AG04449 (cell line): ENCODE measurements at regions not wholly inside any gene's neighbourhood (a gene's known extent, or its start where the extent isn't known, plus 50 kb on each side); places are given as distances from the start of the nearest gene placed in this dataset.

Experiments
- CTCF ChIA-PET: fragments of 350-600 bp; formaldehyde crosslinking; extraction: SDS; loops from one replicate; lab custom pipeline; 2021; ENCODE audit warnings: antibody characterized with exemption; lab: Yijun Ruan, JAX
- POLR2A ChIA-PET: fragments of 400-600, 350-600 bp; formaldehyde crosslinking; extraction: SDS; loops from one replicate; lab custom pipeline; 2020; ENCODE audit warnings: antibody characterized with exemption, inconsistent platforms; lab: Yijun Ruan, JAX
- DNase-seq: peaks from one replicate; pipeline ENCODE4 v3.0.0-alpha.2; 2010; ENCODE audit warnings: low read depth, low spot score
- H3K4me3 ChIP-seq: 2 replicates; pipeline ENCODE4 v1.5.1; 2011; ENCODE audit warnings: low read depth, mild to moderate bottlenecking, control low read depth, low read length
- CTCF ChIP-seq: IDR thresholded peaks from one replicate; pipeline ENCODE4 v1.5.1; 2011; ENCODE audit warnings: mild to moderate bottlenecking, moderate library complexity, low read length, control low read depth, inconsistent platforms; ENCODE audit not compliant: insufficient read depth; ENCODE audit errors: missing control alignments

GRCh38 chr6:100289285-100289684 lies 175.4 kb downstream of the SIM1 start:
- ChIA-PET CTCF (interaction anchor here (3.2 kb wide), 1 partner anchor 171 kb away, joined by 10 read pairs; no protein-coding TSS in a partner anchor), POLR2A (no interaction called here)
- no peak overlapping the region for H3K4me3 ChIP-seq
- TF ChIP-seq CTCF = no peak
- no peak for DNase-seq

GRCh38 chr6:100288311-100288710 lies 176.4 kb downstream of the SIM1 start:
- TF ChIP-seq CTCF = no peak
- CTCF ChIA-PET = interaction anchor here (0.8 to 3.2 kb wide), 2 partner anchors 60 to 172 kb away, joined by 3 to 10 read pairs; no protein-coding TSS in a partner anchor
- no peak overlapping the region for H3K4me3 ChIP-seq
- POLR2A ChIA-PET = no interaction called here
- DNase-seq = no peak

- ChIA-PET CTCF (interaction anchor here (0.8 to 1.6 kb wide), 4 partner anchors 9 to 178 kb away, joined by 3 to 4 read pairs (median 3); no protein-coding TSS in a partner anchor), POLR2A (interaction anchor here (0.6 to 1.1 kb wide), 2 partner anchors 21 to 107 kb away, joined by 3 read pairs; no protein-coding TSS in a partner anchor)
- no peak for TF ChIP-seq CTCF
- H3K4me3 ChIP-seq = no peak overlapping the region
- DNase-seq = peak; percentile 19
These were observed 181.4 kb downstream of the SIM1 start for GRCh38 chr6:100283285-100283684.

- TF ChIP-seq CTCF = no peak
- peak overlapping the region; percentile 29 for H3K4me3 ChIP-seq
These were observed 183.2 kb downstream of the SIM1 start for GRCh38 chr6:100281471-100281901.

GRCh38 chr6:100276311-100277057 lies 188.2 kb downstream of the SIM1 start:
- ChIA-PET CTCF (interaction anchor here (1.0 kb wide), 1 partner anchor 19 kb away, joined by 3 read pairs; no protein-coding TSS in a partner anchor), POLR2A (no interaction called here)
- no peak overlapping the region for H3K4me3 ChIP-seq
- no peak for TF ChIP-seq CTCF
- DNase-seq = no peak

More at GRCh38 chr6:100281471-100281901, 183.2 kb downstream of the SIM1 start:
- no peak for DNase-seq
- ChIA-PET POLR2A (no interaction called here), CTCF (no interaction called here)

- no peak for DNase-seq
- no peak overlapping the region for H3K4me3 ChIP-seq
- no peak for TF ChIP-seq CTCF
- ChIA-PET CTCF (interaction anchor here (1.4 kb wide), 1 partner anchor 9 kb away, joined by 3 read pairs; no protein-coding TSS in a partner anchor), POLR2A (no interaction called here)
These were observed 190.6 kb downstream of the SIM1 start for GRCh38 chr6:100274147-100274546.
